HG03378 (cell line): ENCODE measurements at regions not wholly inside any gene's neighbourhood (a gene's known extent, or its start where the extent isn't known, plus 50 kb on each side); places are given as distances from the start of the nearest gene placed in this dataset.

Experiments used
- ATAC-seq: cut with Tn5 transposase; IDR thresholded peaks from one replicate; pipeline ENCODE4 v1.9.1; 2021; ENCODE audit warnings: mild to moderate bottlenecking, moderate library complexity; ENCODE audit not compliant: unreplicated experiment

- ATAC-seq: no peak
Observed at GRCh38 chr3:17965331-17965730, 222.9 kb upstream of the TBC1D5 start.

- ATAC-seq: no peak
Observed at GRCh38 chr3:17964108-17964507, 221.7 kb upstream of the TBC1D5 start.

- no peak for ATAC-seq
Observed at GRCh38 chr3:17955411-17955810, 213.0 kb upstream of the TBC1D5 start.

- no peak for ATAC-seq
Observed at GRCh38 chr3:17954801-17955200, 212.4 kb upstream of the TBC1D5 start.

- no peak for ATAC-seq
Observed at GRCh38 chr3:17951241-17951640, 208.8 kb upstream of the TBC1D5 start.

- ATAC-seq: no peak
Observed at GRCh38 chr3:17949101-17949500, 206.7 kb upstream of the TBC1D5 start.

- no peak for ATAC-seq
Observed at GRCh38 chr3:17947833-17948232, 205.4 kb upstream of the TBC1D5 start.

- ATAC-seq: no peak
Observed at GRCh38 chr3:17946619-17947018, 204.2 kb upstream of the TBC1D5 start.

- ATAC-seq: no peak
Observed at GRCh38 chr3:17945799-17946399, 203.5 kb upstream of the TBC1D5 start.

GRCh38 chr3:17945018-17945798 lies 202.8 kb upstream of the TBC1D5 start:
- no peak for ATAC-seq

GRCh38 chr3:17942856-17943255 lies 200.4 kb upstream of the TBC1D5 start:
- ATAC-seq: no peak

- no peak for ATAC-seq
Observed at GRCh38 chr3:17941766-17942165, 199.3 kb upstream of the TBC1D5 start.

GRCh38 chr3:17941152-17941551 lies 198.7 kb upstream of the TBC1D5 start:
- ATAC-seq: no peak

GRCh38 chr3:17939157-17939556 lies 196.7 kb upstream of the TBC1D5 start:
- no peak for ATAC-seq

GRCh38 chr3:17938313-17938712 lies 195.9 kb upstream of the TBC1D5 start:
- no peak for ATAC-seq

GRCh38 chr3:17936736-17937480 lies 194.5 kb upstream of the TBC1D5 start:
- no peak for ATAC-seq

GRCh38 chr3:17935222-17935621 lies 192.8 kb upstream of the TBC1D5 start:
- no peak for ATAC-seq

GRCh38 chr3:17932136-17932771 lies 189.8 kb upstream of the TBC1D5 start:
- no peak for ATAC-seq

- no peak for ATAC-seq
Observed at GRCh38 chr3:17931131-17931530, 188.7 kb upstream of the TBC1D5 start.

GRCh38 chr3:17928502-17929145 lies 186.2 kb upstream of the TBC1D5 start:
- ATAC-seq: no peak

GRCh38 chr3:17927036-17927435 lies 184.6 kb upstream of the TBC1D5 start:
- ATAC-seq: no peak
